ENCODE measurements at regions not wholly inside any gene's neighbourhood (a gene's known extent, or its start where the extent isn't known, plus 50 kb on each side); places are given as distances from the start of the nearest gene placed in this dataset.

- ATAC-seq, result no peak
- no peak for TF ChIP-seq SNAI2 (CRISPR knock-in tag; IDR thresholded peaks at IDR 0.05)
- no peak for TF ChIP-seq ZFP30 (CRISPR knock-in tag; IDR thresholded peaks at IDR 0.05)
- TF ChIP-seq ZNF8 (CRISPR knock-in tag; IDR thresholded peaks at IDR 0.05), result no peak
- TF ChIP-seq, protein P1, sequence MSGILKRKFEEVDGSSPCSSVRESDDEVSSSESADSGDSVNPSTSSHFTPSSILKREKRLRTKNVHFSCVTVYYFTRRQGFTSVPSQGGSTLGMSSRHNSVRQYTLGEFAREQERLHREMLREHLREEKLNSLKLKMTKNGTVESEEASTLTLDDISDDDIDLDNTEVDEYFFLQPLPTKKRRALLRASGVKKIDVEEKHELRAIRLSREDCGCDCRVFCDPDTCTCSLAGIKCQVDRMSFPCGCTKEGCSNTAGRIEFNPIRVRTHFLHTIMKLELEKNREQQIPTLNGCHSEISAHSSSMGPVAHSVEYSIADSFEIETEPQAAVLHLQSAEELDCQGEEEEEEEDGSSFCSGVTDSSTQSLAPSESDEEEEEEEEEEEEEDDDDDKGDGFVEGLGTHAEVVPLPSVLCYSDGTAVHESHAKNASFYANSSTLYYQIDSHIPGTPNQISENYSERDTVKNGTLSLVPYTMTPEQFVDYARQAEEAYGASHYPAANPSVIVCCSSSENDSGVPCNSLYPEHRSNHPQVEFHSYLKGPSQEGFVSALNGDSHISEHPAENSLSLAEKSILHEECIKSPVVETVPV (CRISPR knock-in tag; IDR thresholded peaks at IDR 0.05), result no peak
- TF ChIP-seq GLIS3 (CRISPR knock-in tag; IDR thresholded peaks at IDR 0.05), result no peak
- TF ChIP-seq PPARA (CRISPR knock-in tag; IDR thresholded peaks at IDR 0.05; ENCODE audit: borderline replicate concordance), result no peak
- TF ChIP-seq ZNF565 (CRISPR knock-in tag; conservative IDR thresholded peaks at IDR 0.05; ENCODE audit: low read depth), result no peak
- no peak for TF ChIP-seq CREB5 (CRISPR knock-in tag; IDR thresholded peaks at IDR 0.05; ENCODE audit: low read depth)
- no peak for TF ChIP-seq ZFP3 (CRISPR knock-in tag; IDR thresholded peaks at IDR 0.05)
Observed at GRCh38 chr7:53699215-53699837, 663.9 kb downstream of the POM121L12 start.

GRCh38 chr7:53719122-53719521, 683.7 kb downstream of the POM121L12 start:
- no peak for TF ChIP-seq ZFP30 (CRISPR knock-in tag; IDR thresholded peaks at IDR 0.05)
- no peak for TF ChIP-seq ZNF70 (CRISPR knock-in tag; IDR thresholded peaks at IDR 0.05)
- TF ChIP-seq, protein P2, sequence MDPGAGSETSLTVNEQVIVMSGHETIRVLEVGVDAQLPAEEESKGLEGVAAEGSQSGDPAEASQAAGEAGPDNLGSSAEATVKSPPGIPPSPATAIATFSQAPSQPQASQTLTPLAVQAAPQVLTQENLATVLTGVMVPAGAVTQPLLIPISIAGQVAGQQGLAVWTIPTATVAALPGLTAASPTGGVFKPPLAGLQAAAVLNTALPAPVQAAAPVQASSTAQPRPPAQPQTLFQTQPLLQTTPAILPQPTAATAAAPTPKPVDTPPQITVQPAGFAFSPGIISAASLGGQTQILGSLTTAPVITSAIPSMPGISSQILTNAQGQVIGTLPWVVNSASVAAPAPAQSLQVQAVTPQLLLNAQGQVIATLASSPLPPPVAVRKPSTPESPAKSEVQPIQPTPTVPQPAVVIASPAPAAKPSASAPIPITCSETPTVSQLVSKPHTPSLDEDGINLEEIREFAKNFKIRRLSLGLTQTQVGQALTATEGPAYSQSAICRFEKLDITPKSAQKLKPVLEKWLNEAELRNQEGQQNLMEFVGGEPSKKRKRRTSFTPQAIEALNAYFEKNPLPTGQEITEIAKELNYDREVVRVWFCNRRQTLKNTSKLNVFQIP (CRISPR knock-in tag; IDR thresholded peaks at IDR 0.05; ENCODE audit: borderline replicate concordance, low read depth), result no peak
- no peak for TF ChIP-seq ISL1 (CRISPR knock-in tag; IDR thresholded peaks at IDR 0.05)
- TF ChIP-seq TSHZ2 (CRISPR knock-in tag; IDR thresholded peaks at IDR 0.05), result no peak
- TF ChIP-seq RARB (CRISPR knock-in tag; IDR thresholded peaks at IDR 0.05), result no peak
- TF ChIP-seq, protein P1 (CRISPR knock-in tag; IDR thresholded peaks at IDR 0.05), result no peak
- no peak for TF ChIP-seq ZFP3 (CRISPR knock-in tag; IDR thresholded peaks at IDR 0.05)
- ATAC-seq, result no peak

- ATAC-seq, result no peak
- TF ChIP-seq ZNF70 (CRISPR knock-in tag; IDR thresholded peaks at IDR 0.05) (no peak), ZNF8 (CRISPR knock-in tag; IDR thresholded peaks at IDR 0.05) (no peak), GLIS3 (CRISPR knock-in tag; IDR thresholded peaks at IDR 0.05) (no peak)
Observed at GRCh38 chr7:53740971-53741370, 705.5 kb downstream of the POM121L12 start.

DNA sequence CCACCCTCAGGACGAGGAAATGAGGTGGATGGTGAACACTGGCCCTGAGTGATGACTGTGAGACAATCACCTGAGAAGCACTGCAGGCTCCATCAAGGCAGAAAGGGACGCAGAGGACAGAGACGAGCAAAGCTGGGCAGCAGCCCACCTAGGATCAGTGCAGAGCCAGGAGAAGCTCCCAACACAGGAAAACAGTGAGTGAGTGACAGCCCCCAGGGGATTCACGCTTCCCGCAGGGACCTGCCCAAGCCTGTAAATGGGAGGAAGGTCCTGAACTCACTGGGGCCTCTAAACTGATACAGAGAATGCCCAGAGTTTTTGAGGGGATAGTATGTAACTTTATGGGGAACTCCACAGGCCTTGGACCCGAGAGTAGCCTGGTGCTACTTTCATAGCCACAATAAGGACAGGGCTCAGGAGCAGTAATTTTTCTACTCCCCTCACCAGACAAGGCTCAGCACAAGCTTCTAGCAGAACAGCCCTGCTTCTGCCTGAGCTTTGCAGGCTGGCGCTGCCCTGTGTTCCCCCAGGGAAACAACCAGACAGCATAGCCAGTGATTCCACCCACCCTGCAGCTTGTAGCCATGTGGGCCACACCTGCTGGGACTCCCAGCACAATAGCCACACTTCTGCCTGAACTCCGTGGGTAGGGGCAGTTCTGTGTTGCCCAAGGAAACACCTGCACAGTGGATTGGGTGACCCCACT, 708.4 kb downstream of the POM121L12 start:
- ATAC-seq, result no peak
- TF ChIP-seq ZFP30 (CRISPR knock-in tag; IDR thresholded peaks at IDR 0.05) (no peak), ISL1 (CRISPR knock-in tag; IDR thresholded peaks at IDR 0.05) (no peak), ZNF565 (CRISPR knock-in tag; conservative IDR thresholded peaks at IDR 0.05; ENCODE audit: low read depth) (no peak), BACH2 (CRISPR knock-in tag; IDR thresholded peaks at IDR 0.05; ENCODE audit: borderline replicate concordance) (no peak)

- TF ChIP-seq ARNTL (CRISPR knock-in tag; IDR thresholded peaks at IDR 0.05; ENCODE audit: borderline replicate concordance, low read depth) (no peak), CSDC2 (CRISPR knock-in tag; IDR thresholded peaks at IDR 0.05) (no peak), BACH2 (CRISPR knock-in tag; IDR thresholded peaks at IDR 0.05; ENCODE audit: borderline replicate concordance) (no peak), ISL1 (CRISPR knock-in tag; IDR thresholded peaks at IDR 0.05) (no peak), SNAI2 (CRISPR knock-in tag; IDR thresholded peaks at IDR 0.05) (no peak), TCF4 (CRISPR knock-in tag; IDR thresholded peaks at IDR 0.05; ENCODE audit: borderline replicate concordance) (no peak), ZFP3 (CRISPR knock-in tag; IDR thresholded peaks at IDR 0.05) (no peak), ZNF8 (CRISPR knock-in tag; IDR thresholded peaks at IDR 0.05) (no peak)
- no peak for ATAC-seq
Observed at GRCh38 chr7:53744403-53744760, 708.9 kb downstream of the POM121L12 start.
